NAMALWA (cell line): ENCODE measurements at regions not wholly inside any gene's neighbourhood (a gene's known extent, or its start where the extent isn't known, plus 50 kb on each side); places are given as distances from the start of the nearest gene placed in this dataset.

ENCODE experiments used
- DNase-seq: peaks from one replicate; pipeline ENCODE4 v3.0.0-alpha.2; 2015; ENCODE audit warnings: low spot score

DNA sequence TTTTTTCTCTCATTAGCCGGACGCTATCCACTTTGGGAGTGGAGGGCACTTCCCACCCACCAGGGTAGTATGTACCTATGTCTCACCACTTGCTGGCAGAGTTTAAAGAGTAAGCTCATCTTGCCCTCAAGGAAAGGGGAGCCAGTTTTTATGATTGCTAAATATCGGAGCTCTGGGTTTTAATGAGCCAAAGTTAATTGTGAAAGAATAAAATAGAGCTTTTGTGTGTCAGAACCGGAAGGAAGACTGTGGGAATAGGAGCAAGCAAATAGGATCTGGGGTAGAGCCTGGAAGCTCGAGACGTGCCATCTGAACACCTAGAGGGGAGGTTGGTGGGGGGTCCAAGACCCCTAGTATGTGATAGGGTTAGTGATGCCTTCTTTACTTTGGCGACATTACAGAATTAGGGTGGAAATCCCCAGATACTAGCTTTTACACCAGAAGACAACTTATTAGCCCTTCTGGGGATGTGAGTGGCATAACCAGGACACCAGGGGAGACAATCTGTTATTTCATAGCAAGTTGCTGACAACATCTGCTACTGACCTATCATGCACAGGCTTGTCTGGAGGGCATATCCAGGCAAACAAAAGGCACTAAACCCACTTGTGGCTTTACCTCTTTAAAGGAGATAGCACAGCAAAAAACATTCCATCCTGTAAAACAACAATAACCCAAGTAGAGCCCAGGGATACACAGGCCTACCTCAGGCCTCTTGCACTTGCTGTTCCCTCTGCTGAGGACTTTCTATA is 333.8 kb downstream of the ZNF621 start:
- no peak for DNase-seq

DNA sequence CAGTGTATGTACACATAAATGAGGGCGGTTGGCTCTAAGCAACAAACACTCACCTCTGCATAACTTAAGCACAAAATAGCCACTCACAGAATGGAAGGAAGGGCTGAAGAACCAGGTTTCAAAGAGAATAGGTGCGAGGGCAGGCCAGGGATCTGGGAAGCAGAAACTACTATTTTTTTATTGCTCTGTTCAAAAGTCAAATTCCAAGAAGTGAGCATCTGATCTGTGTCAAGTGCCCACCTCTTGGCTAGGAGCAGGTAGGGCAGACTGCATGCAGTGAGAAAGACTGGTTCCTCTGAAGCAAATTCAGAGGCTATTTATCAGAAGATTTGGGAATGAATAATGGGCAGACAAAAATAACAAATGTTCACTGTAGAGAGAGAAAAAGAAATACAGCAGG is 336.4 kb upstream of the CTNNB1 start:
- DNase-seq: no peak

DNA sequence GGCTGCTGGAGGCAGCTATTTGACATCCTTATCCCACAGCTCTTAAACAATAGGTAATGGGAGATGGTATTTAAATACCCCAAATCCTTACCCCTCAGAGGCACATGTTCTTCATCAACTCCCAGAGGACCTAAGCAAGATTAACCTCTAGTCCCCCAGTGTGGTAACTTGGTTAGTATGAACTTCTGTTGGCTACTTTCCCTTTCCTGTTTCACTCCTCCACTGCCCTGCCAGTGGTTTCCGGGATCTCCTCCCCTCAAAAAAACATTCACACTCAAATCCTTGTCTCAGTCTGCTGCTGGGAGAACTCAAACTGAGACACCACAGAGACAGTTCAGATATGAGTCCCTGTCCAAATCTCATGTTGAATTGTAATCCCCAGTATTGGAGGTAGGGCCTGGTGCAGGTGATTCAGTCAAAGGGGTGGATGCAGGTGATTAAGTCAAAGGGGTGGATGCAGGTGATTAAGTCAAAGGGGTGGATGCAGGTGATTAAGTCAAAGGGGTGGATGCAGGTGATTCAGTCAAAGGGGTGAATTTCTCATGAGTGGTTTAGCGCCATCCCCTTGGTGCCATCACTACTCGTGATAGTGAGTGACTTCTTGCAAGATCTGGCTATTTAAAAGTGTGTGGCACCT is 335.0 kb upstream of the CTNNB1 start:
- DNase-seq: no peak

DNA sequence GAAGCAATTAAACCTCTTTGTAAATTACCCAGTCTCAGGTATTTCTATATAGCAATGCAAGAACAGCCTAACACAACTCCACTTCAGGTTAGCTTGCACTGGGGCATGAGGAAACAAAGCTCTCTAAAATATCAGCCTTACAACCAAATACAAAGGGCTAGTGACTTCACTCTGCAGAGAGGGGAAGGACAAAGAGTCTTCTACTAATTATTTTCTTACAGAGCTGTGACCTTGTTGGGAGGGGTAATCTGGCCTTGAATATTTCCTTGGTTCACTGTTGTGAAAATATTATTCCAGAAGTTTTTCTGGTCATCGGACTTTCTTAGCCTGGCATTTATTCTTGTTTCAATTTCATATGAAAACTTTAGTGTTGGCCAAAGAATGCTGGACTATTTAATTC is 334.4 kb upstream of the CTNNB1 start:
- no peak for DNase-seq

DNA sequence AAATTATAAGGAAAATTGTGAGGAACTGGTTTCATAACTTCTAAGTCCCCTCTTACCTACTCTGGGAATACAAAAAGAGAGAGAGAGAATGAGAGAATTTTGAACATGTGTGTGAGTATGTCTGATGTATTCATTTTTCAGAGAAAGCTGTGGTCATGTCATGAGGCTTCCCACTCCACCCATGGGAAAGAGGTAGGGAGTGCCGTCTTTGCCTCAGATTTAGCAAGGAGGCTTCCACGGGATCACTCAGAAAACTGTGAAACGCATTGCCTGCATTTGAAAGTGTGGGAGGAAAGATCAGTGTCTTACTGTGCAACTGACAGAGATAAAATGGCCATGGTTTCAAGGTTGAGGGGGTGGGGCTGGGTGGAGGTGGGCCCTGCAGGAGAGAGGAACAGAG is 331.5 kb upstream of the CTNNB1 start:
- no peak for DNase-seq

DNA sequence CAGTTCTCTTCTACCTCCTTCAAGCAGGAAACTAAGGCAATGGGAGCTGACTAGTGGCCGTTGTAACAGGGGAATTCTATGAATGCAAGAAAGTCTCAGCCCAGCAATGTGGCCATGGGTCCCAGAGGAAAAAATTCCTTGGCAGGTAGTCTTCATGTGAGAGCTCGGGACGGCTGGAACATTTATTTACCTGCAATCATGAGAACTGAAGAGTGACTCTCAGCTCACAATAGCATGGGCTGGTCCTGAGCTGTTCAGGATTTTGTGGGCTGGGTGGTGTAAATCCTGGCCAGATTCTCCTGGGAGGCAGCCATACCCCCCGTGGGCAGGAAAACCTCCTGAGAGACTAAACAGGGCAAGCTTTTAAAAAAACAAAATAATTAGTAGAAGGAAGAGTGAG is 330.3 kb upstream of the CTNNB1 start:
- DNase-seq: no peak

DNA sequence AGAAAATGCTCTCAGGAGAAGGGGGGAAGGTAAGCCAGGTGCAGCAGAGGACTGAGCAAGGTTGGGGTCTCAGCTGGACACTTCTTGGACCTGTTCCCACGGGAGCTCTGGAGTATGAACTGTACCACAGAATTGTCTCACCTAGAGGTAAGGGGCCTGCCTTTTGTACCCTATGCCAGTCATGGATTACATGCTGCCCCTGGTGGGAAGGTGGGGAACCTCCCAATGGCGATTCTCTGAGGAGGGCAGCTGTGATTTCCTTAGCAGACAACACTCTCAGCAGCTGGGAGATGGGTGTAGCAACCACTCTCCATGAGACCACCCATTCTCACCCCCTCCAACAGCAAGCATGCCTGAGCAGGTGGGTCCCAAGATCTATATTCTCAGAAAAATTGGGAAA is 329.4 kb upstream of the CTNNB1 start:
- peak; percentile 2 for DNase-seq

DNA sequence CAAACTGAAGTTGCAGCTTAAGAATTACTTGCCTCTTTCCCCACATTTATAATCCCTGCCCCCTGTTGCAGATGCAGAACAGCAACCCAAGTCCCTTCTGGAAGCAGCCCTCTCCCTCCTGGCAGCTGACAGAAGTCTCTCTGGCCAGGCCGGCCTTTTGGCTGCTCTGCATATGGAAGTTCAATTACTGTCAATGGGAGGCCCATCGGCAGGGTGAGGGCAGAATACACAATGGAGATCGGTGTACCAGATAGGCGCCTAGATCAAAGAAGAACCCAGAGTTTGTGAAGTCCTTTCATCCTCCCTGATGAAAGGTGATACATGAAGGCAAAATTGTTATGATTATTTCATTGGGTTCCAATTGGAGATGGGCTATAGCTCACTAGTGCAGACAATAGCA is 327.9 kb upstream of the CTNNB1 start:
- no peak for DNase-seq

DNA sequence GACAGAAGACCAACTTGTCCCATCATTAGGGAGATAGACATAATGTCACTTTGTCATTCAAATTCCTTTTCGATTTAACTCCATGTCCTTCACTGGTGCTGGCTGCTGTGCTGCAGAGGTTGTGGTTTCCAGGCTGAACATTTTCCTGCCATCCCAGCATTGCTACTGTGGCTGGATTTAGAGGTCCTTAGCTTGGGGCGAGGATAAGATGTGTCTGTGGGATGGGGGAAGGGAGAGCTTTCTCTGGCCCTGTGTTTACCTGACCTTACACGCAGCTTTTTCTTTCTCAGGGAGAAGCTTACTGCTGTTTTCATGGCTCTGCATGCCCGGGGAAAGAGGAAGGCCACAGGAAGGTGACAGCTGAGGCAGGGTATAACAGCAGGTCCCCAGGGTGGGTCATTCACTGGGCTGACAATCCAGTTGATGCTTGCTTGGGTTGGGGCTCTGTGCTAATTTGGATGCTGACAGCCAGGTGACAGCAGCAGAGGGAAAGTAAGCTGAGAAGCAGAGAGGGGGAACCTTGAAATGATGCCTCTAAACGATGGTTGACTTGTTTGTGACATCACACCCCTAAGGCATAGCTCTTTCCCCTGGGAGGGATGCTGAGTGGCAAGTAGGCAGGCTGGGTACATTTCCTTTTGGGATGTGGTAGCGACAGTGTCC is 326.9 kb upstream of the CTNNB1 start:
- no peak for DNase-seq

DNA sequence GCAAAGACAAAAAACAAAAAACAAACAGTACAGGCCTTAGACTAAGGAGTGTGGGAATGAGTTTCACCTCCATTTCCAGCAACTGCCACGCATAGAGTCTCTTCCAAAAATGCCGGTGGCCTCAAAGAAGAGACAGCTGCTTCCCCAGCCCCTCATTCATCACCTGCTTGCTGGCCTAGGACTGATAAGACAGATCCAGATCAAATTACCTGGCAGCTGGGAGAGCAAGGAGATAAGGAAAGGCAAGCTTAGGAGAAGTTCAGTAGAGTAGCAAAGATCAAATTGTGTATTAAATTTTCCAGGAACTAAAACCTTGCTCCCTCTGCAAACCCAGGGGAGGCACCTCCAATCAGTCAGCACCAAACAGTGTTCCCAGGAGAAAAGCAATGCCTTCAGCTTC is 325.8 kb upstream of the CTNNB1 start:
- no peak for DNase-seq

DNA sequence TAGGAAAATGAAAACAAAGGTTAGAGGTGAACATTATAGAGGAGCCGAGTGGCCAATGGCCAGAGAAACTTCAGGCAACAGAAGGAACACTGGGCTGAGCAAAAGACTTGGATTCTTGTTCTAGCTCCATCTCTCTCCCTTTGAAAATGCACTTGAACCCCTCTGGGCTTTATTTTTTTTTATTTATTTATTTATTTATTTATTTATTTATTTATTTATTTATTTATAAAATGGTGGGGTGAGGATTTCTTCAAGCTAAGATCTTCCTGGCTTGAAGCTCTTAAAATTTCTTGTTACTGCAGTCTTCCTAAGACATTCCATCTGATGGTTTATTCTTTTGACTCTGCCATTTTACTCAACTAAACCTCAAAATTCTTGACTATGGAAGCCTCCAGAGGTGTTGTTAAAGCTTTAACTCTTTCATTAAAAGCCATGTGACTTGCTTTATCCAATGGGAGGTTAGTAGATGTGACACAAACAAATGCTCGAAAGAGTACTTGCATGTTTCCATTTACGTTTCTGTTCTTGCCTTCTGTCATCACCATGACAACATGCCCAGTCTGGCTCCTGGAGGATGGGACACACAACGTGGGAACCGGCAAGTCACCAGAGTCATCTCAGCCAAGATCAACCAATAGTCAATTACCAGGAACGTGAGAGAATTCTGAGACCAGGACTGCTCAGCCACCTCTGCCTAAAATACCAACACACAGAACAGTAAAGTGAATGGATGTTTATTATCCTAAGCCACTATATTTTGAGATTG is 325.2 kb upstream of the CTNNB1 start:
- DNase-seq: no peak

DNA sequence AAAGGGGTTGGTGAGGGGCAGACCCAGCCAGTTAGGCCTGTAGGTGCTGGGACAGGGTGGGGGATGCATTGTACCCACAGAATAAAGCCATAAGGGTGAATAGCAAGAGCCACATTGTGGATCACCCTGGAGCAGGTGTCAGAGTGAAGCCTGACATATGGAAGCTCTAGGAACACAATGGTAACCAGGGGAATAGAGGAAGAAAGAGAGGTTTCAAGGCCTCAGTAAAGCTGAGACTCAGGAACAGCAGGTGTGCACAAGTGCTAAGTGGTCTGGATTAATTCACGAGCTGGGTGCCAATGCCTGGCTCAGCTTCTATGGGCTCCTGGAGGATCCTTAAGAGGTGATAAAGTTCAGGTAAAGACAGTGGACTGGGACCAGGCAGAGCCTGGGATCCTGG is 323.7 kb upstream of the CTNNB1 start:
- DNase-seq: no peak

DNA sequence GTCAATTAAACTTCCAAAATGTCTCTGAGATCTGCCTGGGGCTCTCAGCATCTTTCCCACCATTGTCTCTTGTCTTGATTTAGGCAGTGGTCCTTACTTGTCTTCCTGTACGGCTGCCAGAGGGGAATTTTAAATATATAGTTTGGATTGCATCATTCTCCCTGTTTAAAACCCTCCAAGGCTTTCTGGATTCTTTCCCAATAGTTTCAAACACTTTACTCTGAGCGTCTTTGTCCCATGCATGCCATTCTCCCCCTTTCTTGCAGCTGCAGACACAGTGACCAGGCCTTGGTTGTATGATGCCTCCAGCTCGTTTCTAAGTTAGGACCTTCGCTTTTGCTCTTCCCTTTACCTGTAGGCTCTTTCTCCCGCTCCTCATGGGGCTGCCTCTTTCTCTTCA is 323.3 kb upstream of the CTNNB1 start:
- no peak for DNase-seq

DNA sequence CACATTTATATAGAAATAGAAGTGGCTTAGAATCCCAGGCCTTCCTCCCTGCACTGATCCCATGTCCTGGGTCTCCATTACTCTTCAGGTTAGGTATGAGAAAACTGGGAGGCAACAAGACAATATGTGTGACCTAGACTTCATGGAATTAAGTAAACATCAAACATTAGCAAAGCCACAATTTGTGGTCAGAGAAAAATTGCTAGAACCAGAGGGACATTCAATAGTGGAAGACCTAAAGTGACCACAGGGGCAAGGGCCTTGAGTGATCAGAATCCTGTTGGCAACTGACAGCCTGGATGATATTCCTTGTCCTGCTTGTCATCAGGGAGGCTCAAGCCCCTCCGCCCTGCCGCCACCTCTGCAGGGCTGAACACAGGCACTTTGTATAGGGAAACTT is 322.8 kb upstream of the CTNNB1 start:
- no peak for DNase-seq

DNA sequence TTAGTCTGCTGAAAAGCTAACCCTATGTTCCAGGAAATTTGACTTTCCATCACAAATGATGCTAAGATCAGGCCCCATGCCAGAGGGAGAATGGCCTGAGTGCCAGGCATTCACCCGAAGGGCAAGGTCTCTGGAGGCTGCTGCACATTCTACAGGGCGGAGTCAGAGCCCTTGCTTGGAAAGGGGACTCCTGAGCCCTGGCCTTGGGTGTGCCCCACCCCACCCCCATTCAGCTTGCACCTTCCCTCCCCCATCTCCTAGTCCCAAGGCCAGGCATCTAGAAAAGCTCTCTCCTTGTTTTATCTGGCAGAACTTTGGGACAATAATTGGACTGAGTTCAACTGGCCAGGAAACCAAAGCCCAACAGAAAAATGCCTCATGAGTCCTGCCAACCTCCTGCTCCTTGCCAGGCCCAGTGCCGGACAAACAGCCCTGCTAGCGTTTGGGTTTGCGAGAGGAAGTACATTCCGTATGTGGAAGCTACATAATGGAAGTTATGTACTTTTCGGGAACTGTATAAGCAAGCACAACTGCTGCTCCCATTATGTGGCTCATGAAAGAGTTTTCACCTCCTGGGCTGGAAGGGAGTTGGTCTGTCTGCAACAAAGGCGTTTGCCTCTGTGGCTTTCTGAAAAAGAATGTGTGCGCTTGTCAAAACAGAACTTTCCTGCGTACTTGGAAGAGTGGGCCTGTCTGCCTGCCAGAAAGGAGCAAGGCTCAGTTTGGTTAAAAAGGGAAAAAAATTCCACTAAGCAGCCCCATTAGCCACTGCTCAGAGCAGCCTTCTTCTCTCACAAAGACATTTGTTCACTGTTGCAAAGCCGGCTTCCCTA is 321.5 kb upstream of the CTNNB1 start:
- DNase-seq: no peak

DNA sequence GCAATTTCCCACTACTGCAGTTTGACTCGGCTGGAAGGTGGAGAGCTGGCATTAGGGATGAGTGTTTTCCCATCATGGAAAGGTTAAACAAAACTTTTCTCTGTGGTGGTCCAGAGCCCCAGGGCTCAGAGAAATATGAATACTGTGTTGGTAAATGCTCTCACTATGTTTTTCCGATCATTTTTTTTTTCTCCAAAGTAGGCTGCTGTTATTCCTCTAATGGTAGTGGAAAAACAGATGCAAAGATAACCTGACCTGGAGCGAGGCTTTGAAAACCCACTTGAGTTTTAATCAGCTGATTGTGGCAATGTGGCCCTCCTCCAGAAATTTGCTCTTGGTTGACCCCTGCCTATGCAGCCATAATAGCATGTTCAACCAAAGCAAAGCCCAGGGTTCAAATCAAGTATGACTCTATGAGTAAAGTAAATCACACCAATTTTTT is 320.8 kb upstream of the CTNNB1 start:
- no peak for DNase-seq

DNA sequence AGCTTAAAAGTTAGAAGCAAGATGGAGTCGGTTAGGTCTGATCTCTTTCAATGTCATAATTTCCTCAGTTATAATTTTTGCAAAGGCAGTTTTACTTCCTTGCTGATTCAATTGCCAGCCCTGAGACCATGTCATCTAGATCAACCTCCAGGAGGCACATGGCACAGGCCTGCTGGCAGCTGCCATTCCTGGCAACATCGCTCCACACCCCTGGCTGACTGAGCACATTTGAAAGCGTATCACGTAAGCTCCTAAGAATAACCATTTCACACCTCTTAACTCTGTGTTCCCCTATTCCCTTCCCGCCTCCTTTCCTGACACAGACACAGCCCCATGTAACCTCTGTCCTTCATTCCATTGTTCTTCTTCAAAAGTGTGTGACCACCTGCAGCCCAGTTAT is 313.9 kb upstream of the CTNNB1 start:
- DNase-seq: no peak

DNA sequence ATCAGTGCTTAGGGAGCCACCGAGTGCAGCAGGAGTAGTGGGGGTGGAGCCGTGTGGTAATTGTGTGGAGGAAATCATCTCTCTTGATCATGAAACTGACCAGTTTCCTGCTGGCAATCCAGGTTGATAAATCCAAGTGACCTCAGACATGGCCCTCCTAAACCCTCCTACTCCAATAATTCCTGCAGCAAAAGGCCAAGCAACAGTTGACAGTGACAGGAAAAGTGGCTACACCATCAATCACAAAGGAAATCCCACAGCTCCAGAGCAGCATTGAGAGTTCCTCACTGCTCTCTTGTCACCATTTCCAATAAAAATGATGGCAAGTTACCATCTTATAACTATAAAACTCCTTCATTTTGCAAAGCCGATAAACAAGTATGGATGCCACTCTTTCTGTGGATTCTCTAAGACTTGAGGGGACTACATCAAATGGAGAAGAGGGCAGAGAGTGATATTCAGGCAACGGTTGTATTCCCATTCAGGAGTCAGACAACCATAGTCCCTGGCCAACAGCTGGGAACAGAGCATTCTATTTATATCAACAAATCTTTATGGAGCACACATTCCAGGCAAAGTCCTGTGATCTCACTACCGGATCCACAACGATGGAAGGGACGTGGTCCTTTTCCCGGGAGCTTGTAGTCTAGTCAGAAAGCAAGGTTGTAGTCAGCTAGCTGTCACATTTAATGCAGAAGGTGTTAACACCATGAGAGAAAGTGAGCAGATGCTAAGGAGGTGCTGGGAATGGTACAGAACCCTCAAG is 312.5 kb upstream of the CTNNB1 start:
- no peak for DNase-seq

DNA sequence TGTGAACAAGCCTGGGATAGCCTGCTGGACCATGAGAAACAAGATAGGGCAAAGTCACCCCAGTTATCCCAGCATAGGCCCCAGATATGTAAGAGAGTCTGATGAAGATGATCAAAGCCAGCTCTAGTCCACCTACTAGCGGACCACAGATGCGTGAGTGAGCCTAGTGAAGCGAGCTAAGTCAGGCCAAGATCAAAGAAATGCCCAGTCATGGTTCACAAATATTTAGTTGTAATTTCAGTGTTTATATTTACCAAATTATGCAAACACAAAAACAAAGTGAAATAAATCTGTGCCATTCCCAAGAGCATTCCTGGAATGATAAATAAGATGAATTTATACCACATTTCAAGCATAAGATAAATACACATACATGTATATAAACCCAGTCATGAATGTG is 308.1 kb upstream of the CTNNB1 start:
- DNase-seq: no peak

DNA sequence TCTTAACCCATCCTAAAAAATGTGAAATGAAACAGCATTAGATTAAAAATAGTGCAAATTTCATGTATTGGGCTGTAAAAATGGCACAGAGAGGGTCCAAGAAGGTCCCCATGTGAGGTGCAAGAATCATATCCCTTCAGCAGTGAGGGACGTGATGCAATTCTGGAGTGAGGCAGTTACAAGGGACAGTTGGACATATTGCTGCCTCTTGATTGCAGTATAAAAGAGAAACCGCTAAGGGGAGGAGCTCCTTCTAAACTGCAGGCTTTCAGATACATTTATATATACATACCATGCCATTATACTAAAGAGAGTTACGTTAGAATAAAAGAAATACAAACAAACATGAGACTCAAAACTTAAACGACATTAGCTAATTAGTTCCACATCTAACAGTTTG is 304.2 kb upstream of the CTNNB1 start:
- peak; percentile 3 for DNase-seq

DNA sequence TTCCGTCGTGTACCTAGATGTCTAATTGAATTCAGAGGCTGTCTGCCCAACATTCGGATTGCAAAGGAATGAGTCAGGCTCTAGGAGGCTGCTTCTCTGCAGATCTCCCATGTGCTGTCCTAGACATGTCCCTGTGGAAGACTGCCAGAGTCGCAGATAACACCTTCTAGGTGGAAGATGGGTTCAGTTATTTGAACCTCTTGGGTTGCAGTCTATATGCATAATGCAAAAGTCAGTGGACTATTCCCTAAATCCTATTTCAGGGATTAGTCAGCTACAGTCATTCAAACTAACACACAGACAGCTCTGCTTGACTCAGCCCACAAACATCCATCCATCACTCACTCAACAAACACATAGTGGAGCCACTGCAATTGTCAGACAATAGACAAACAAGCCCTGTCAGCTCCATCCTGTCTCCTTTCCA is 300.0 kb upstream of the CTNNB1 start:
- DNase-seq: no peak
